ENCODE measurements at regions not wholly inside any gene's neighbourhood (a gene's known extent, or its start where the extent isn't known, plus 50 kb on each side); places are given as distances from the start of the nearest gene placed in this dataset.

GRCh38 chr9:107744873-107745272 is 255.3 kb upstream of the KLF4 start:
- Mint-ChIP-seq H3K4me1 (no peaks in the 10 kb centered on the region), H3K36me3 (no peaks in the 10 kb centered on the region), H3K4me3 (no peak overlapping the region), H3K27ac (no peak overlapping the region), H3K9me3 (ENCODE audit: low read depth) (peaks cover 3% of the 10 kb centered on the region), H3K27me3 (no peaks in the 10 kb centered on the region)
- CTCF ChIA-PET = no interaction called here
- ATAC-seq = no peak
- DNase-seq = no peak

GRCh38 chr9:107742531-107743309 is 253.2 kb upstream of the KLF4 start:
- peaks cover 3% of the 10 kb centered on the region for H3K9me3 Mint-ChIP-seq (ENCODE audit: low read depth)
- H3K4me3 Mint-ChIP-seq = no peak overlapping the region
- H3K4me1 Mint-ChIP-seq = no peaks in the 10 kb centered on the region
- no peak for ATAC-seq
- no peak for DNase-seq
- H3K36me3 Mint-ChIP-seq = no peaks in the 10 kb centered on the region
- no peaks in the 10 kb centered on the region for H3K27me3 Mint-ChIP-seq
- CTCF ChIA-PET = no interaction called here
- H3K27ac Mint-ChIP-seq = no peak overlapping the region

DNA sequence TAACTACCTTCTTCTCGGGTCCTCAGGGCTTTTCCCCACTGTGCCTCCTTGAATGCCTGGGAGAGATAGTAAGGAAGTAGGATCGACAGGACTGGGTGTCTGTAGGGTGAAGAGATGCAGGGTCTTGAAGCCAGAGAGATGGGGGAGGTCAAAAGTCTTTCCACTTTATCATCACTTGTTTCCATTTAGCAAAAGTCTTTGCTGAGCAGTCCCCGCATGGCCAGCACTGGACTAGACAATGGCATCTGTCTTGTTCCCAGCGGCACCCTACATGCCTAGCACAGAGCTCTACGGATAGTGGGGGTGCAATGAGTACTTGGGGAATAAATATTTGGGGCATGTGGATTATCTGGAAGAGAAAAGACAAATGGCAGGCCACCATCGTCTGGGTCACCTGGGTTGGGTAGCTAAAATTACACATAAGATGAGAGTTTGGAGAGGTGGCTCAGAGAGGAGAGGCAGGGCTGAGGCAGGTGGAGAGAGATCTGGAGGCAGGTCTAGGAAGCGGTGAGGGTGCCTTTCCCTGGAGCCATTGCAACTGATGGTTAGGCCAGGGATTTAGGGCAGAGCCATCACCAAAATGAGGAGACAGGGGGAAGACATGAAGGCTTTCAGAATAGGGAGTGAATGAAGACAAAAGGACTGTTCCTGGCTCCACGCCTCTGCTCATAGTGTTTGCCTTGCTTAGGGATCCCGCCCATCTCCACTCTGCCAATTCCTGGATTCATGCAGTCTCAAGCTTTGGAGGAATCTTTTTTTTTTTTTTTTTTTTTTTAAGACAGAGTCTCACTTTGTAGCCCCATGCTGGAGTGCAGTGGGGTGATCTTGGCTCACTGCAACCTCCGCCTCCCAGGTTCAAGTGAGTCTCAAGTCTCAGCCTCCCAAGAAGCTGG is 250.8 kb upstream of the KLF4 start:
- H3K4me3 Mint-ChIP-seq = no peak overlapping the region
- H3K27ac Mint-ChIP-seq = no peak overlapping the region
- H3K4me1 Mint-ChIP-seq = no peaks in the 10 kb centered on the region
- CTCF ChIA-PET = no interaction called here
- ATAC-seq (no peak), DNase-seq (no peak)
- H3K27me3 Mint-ChIP-seq = no peaks in the 10 kb centered on the region
- H3K9me3 Mint-ChIP-seq (ENCODE audit: low read depth) = no peaks in the 10 kb centered on the region
- H3K36me3 Mint-ChIP-seq = no peaks in the 10 kb centered on the region

- no peak overlapping the region for H3K27ac Mint-ChIP-seq
- no peaks in the 10 kb centered on the region for H3K9me3 Mint-ChIP-seq (ENCODE audit: low read depth)
- CTCF ChIA-PET = no interaction called here
- no peaks in the 10 kb centered on the region for H3K4me1 Mint-ChIP-seq
- ATAC-seq (no peak), DNase-seq (no peak)
- H3K27me3 Mint-ChIP-seq = no peaks in the 10 kb centered on the region
- no peak overlapping the region for H3K4me3 Mint-ChIP-seq
- H3K36me3 Mint-ChIP-seq = no peaks in the 10 kb centered on the region
Measured at GRCh38 chr9:107739601-107740082, 250.1 kb upstream of the KLF4 start.

DNA sequence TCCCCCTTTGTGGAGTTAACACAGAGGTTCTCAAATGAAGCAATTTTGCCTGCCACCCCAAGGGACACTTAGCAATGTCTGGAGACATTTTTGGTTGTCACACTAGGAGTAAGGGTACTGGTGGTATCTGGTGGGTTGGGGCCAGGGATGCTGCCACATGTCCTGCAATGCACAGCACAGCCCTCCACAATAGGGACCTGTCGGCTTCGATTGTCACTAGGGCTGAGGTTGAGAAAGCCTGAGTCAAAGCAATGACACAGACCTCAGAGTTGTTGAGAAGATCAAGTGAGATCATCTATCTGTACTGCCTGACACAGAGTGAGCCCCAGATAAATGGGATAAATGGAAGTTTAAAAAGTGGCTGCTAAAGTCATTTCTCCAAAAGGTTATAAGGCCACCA is 249.2 kb upstream of the KLF4 start:
- H3K4me1 Mint-ChIP-seq = no peaks in the 10 kb centered on the region
- H3K27ac Mint-ChIP-seq = no peak overlapping the region
- no peaks in the 10 kb centered on the region for H3K36me3 Mint-ChIP-seq
- no peak for DNase-seq
- H3K27me3 Mint-ChIP-seq = no peaks in the 10 kb centered on the region
- H3K4me3 Mint-ChIP-seq = no peak overlapping the region
- CTCF ChIA-PET = no interaction called here
- ATAC-seq = no peak
- H3K9me3 Mint-ChIP-seq (ENCODE audit: low read depth) = no peaks in the 10 kb centered on the region

DNA sequence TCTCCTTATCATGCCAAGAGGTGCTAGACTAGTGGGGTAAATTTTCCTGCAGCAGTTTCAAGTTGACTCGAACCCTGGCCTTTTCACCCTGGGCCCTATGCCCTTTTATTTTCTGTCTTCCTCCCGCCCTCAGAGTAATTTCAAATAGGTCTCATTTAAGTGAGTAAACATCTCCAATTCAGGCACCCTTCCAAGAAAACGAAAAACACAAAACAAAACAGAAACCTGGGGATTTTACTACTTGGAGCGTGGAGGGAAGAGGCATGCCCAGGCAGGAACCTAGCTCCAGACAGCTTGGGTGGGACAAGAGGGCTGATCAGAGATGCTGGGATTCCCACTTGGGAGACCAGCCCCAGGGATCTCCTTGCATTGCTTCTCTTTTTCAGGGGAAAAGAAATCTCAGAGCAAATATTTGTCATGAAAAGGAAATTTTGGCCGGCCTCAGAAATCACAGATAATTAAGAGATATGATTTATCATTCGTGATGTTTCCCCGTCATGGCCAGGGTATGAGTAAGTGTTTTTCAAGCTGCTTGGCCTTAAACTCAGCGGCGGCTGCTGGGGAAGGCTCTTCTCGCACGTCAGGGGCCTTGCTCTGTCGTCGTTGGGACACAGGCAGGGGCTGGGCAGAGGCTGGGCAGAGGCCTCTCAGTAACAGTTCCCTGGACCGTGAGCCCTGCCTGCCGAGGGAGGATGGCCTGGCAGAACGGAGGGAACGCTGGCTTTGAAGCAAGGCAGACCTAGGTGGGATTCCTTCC is 248.6 kb upstream of the KLF4 start:
- no peaks in the 10 kb centered on the region for H3K4me1 Mint-ChIP-seq
- no peaks in the 10 kb centered on the region for H3K27me3 Mint-ChIP-seq
- H3K27ac Mint-ChIP-seq = no peak overlapping the region
- no peak overlapping the region for H3K4me3 Mint-ChIP-seq
- no peaks in the 10 kb centered on the region for H3K9me3 Mint-ChIP-seq (ENCODE audit: low read depth)
- CTCF ChIA-PET = no interaction called here
- DNase-seq (no peak), ATAC-seq (no peak)
- H3K36me3 Mint-ChIP-seq = no peaks in the 10 kb centered on the region

GRCh38 chr9:107737610-107737986 is 248.0 kb upstream of the KLF4 start:
- no peak for ATAC-seq
- H3K27me3 Mint-ChIP-seq = no peaks in the 10 kb centered on the region
- H3K27ac Mint-ChIP-seq = no peak overlapping the region
- CTCF ChIA-PET = interaction anchor here (0.5 kb wide), 1 partner anchor 173 kb away, joined by 4 read pairs; no protein-coding TSS in a partner anchor
- H3K4me3 Mint-ChIP-seq = no peak overlapping the region
- no peaks in the 10 kb centered on the region for H3K36me3 Mint-ChIP-seq
- no peaks in the 10 kb centered on the region for H3K4me1 Mint-ChIP-seq
- H3K9me3 Mint-ChIP-seq (ENCODE audit: low read depth) = no peaks in the 10 kb centered on the region
- no peak for DNase-seq

- H3K4me3 Mint-ChIP-seq = no peak overlapping the region
- no peaks in the 10 kb centered on the region for H3K9me3 Mint-ChIP-seq (ENCODE audit: low read depth)
- CTCF ChIA-PET = no interaction called here
- no peak overlapping the region for H3K27ac Mint-ChIP-seq
- DNase-seq = no peak
- H3K4me1 Mint-ChIP-seq = no peaks in the 10 kb centered on the region
- no peak for ATAC-seq
- no peaks in the 10 kb centered on the region for H3K36me3 Mint-ChIP-seq
- H3K27me3 Mint-ChIP-seq = no peaks in the 10 kb centered on the region
Measured at GRCh38 chr9:107735821-107736220, 246.3 kb upstream of the KLF4 start.

GRCh38 chr9:107734256-107735013 is 244.9 kb upstream of the KLF4 start:
- Mint-ChIP-seq H3K4me3 (no peak overlapping the region), H3K27me3 (no peaks in the 10 kb centered on the region), H3K4me1 (no peaks in the 10 kb centered on the region), H3K36me3 (no peaks in the 10 kb centered on the region), H3K27ac (no peak overlapping the region), H3K9me3 (ENCODE audit: low read depth) (peaks cover 2% of the 10 kb centered on the region)
- no peak for ATAC-seq
- no peak for DNase-seq
- CTCF ChIA-PET = no interaction called here

- no peak overlapping the region for H3K27ac Mint-ChIP-seq
- H3K27me3 Mint-ChIP-seq = no peaks in the 10 kb centered on the region
- DNase-seq (no peak), ATAC-seq (no peak)
- H3K4me1 Mint-ChIP-seq = no peaks in the 10 kb centered on the region
- H3K36me3 Mint-ChIP-seq = no peaks in the 10 kb centered on the region
- CTCF ChIA-PET = no interaction called here
- no peak overlapping the region for H3K4me3 Mint-ChIP-seq
- H3K9me3 Mint-ChIP-seq (ENCODE audit: low read depth) = peaks cover 3% of the 10 kb centered on the region
Measured at GRCh38 chr9:107733523-107733894, 243.9 kb upstream of the KLF4 start.

DNA sequence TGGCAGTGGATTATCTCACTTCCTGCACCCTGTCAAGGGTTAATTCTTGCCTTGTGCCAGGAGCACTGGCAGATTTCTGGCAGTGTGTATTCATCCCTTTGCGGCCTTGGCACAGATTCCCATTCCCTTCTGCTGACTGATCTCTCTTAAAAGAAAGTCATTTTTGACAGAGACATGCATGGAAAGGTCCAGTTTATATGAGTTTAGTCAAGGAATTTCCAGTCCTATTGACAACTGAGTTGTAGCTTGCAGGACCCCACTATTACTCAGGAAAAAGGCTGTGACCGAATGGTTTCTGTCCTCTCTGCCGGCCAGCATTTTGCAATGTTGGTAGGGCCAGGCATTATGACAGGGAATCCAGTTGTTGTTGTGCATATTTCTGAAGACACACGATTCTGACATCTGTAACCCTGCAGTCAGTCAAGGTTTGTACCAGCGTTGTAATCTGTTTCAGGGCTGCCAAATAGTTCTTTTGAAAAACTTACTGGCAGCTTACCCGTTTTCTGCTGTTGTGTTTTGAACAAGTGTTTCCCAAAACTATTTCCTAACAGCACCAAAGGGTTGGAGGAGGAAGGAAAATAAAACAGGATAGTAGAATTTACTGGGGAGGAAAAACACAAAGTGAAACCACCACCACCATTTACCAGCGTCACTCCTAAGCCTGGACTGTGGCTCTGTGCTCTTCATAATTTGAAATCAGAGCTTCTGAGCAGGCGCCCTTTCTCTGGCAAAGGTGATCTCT is 243.4 kb upstream of the KLF4 start:
- no peak for ATAC-seq
- no peak for DNase-seq
- Mint-ChIP-seq H3K4me1 (no peaks in the 10 kb centered on the region), H3K36me3 (no peaks in the 10 kb centered on the region), H3K9me3 (ENCODE audit: low read depth) (peaks cover 3% of the 10 kb centered on the region), H3K27ac (no peak overlapping the region), H3K4me3 (no peak overlapping the region), H3K27me3 (no peaks in the 10 kb centered on the region)
- CTCF ChIA-PET = no interaction called here

DNA sequence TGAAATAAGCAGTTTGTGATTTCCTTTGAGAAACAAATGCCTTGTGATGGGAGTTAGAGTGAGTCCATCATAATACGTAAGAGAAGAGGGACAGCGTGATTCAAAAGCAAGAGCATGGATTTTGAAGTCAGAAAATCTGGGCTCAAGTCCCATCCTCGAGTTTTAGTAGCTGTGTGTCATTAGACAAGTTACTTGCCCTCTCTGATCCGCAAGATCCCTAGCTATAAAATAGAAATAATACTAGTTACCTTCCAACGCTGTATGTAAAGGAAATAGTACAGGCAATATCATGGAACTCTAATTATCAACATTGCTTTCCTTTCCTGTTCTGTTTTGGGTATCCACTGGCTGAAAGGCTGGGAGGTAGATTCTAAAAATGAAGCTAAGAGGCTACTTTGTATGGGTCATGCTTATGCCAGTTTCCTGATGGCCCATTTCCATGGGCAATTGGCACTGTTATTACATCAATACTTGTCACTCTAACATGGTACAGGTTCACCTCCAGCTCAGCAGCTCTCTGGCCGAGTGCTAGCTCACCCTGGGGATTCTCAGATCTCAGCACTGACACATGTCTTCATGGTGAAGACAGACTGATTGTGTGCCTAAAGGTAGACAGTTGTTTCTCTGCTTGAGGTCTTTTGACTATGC is 241.7 kb upstream of the KLF4 start:
- Mint-ChIP-seq H3K9me3 (ENCODE audit: low read depth) (peaks cover 3% of the 10 kb centered on the region), H3K4me1 (no peaks in the 10 kb centered on the region), H3K4me3 (no peak overlapping the region), H3K27ac (no peak overlapping the region), H3K27me3 (no peaks in the 10 kb centered on the region), H3K36me3 (no peaks in the 10 kb centered on the region)
- ATAC-seq (no peak), DNase-seq (no peak)
- CTCF ChIA-PET = no interaction called here
